HEK293T (cell line): ENCODE measurements at regions not wholly inside any gene's neighbourhood (a gene's known extent, or its start where the extent isn't known, plus 50 kb on each side); places are given as distances from the start of the nearest gene placed in this dataset.

Experiments used
- CTCF ChIA-PET: fragments of 350-600 bp; formaldehyde crosslinking; extraction: SDS; loops from one replicate; lab custom pipeline; 2021; ENCODE audit warnings: antibody characterized with exemption, inconsistent platforms; lab: Yijun Ruan, JAX
- POLR2A ChIA-PET: fragments of 350-600 bp; formaldehyde crosslinking; extraction: SDS; loops from one replicate; lab custom pipeline; 2020; ENCODE audit warnings: antibody characterized with exemption, inconsistent platforms; lab: Yijun Ruan, JAX
- DNase-seq: peaks from one replicate; pipeline ENCODE4 v3.0.0; 2012; ENCODE audit warnings: mixed read lengths; ENCODE audit errors: extremely low spot score
- ARNT ChIP-seq: fragments of 450-650 bp; IDR thresholded peaks from 2 replicates; pipeline ENCODE4 v1.6.1; 2017; ENCODE audit warnings: mild to moderate bottlenecking
- BHLHE40 ChIP-seq: fragments of 450-650 bp; IDR thresholded peaks from 2 replicates; pipeline ENCODE4 v1.6.1; 2016; ENCODE audit warnings: mild to moderate bottlenecking, moderate library complexity, borderline replicate concordance
- CTBP1 ChIP-seq: fragments of 450-650 bp; IDR thresholded peaks from 2 replicates; pipeline ENCODE4 v1.6.1; 2016; ENCODE audit warnings: borderline replicate concordance
- ELF4 ChIP-seq: fragments of 450-650 bp; IDR thresholded peaks from 2 replicates; pipeline ENCODE4 v1.6.1; 2017; ENCODE audit warnings: antibody characterized with exemption
- FOXA1 ChIP-seq: fragments of 450-650 bp; IDR thresholded peaks from 2 replicates; pipeline ENCODE4 v1.6.1; 2016; ENCODE audit warnings: mild to moderate bottlenecking
- FOXK2 ChIP-seq: fragments of 450-650 bp; IDR thresholded peaks from 2 replicates; pipeline ENCODE4 v1.6.1; 2016; ENCODE audit warnings: mild to moderate bottlenecking
- FOXM1 ChIP-seq: fragments of 450-650 bp; IDR thresholded peaks from 2 replicates; pipeline ENCODE4 v1.6.1; 2017; ENCODE audit warnings: mild to moderate bottlenecking, borderline replicate concordance
- HDGF ChIP-seq: fragments of 450-650 bp; IDR thresholded peaks from 2 replicates; pipeline ENCODE4 v1.6.1; 2017; ENCODE audit warnings: antibody characterized with exemption, borderline replicate concordance
- L3MBTL2 ChIP-seq: fragments of 450-650 bp; conservative IDR thresholded peaks from 2 replicates; pipeline ENCODE4 v1.6.1; 2016; ENCODE audit warnings: mild to moderate bottlenecking
- LEF1 ChIP-seq: fragments of 450-650 bp; IDR thresholded peaks from 2 replicates; pipeline ENCODE4 v1.6.1; 2017; ENCODE audit warnings: mild to moderate bottlenecking, borderline replicate concordance
- NFRKB ChIP-seq: fragments of 450-650 bp; IDR thresholded peaks from 2 replicates; pipeline ENCODE4 v1.6.1; 2016; ENCODE audit warnings: mild to moderate bottlenecking, moderate library complexity
- PKNOX1 ChIP-seq: fragments of 450-650 bp; IDR thresholded peaks from 2 replicates; pipeline ENCODE4 v1.6.1; 2016
- SP1 ChIP-seq: fragments of 450-650 bp; IDR thresholded peaks from 2 replicates; pipeline ENCODE4 v1.6.1; 2017
- SUZ12 ChIP-seq: fragments of 450-650 bp; IDR thresholded peaks from 2 replicates; pipeline ENCODE4 v1.6.1; 2016; ENCODE audit warnings: mild to moderate bottlenecking
- TARDBP ChIP-seq: fragments of 450-650 bp; IDR thresholded peaks from 2 replicates; pipeline ENCODE4 v1.6.1; 2016
- ZNF384 ChIP-seq: fragments of 450-650 bp; IDR thresholded peaks from 2 replicates; pipeline ENCODE4 v1.6.1; 2016

GRCh38 chr2:6754419-6754818, 111.3 kb downstream of the CMPK2 start:
- POLR2A ChIA-PET: no interaction called here
- CTCF ChIA-PET: no interaction called here
- DNase-seq: no peak
- no peak for TF ChIP-seq L3MBTL2
- no peak for TF ChIP-seq PKNOX1
- no peak for TF ChIP-seq LEF1
- no peak for TF ChIP-seq HDGF
- no peak for TF ChIP-seq BHLHE40
- TF ChIP-seq ARNT: no peak
- TF ChIP-seq SUZ12: no peak
- no peak for TF ChIP-seq ELF4
- no peak for TF ChIP-seq TARDBP
- no peak for TF ChIP-seq FOXM1
- TF ChIP-seq NFRKB: no peak
- TF ChIP-seq SP1: no peak
- no peak for TF ChIP-seq FOXK2

GRCh38 chr2:6755456-6755855, 110.3 kb downstream of the CMPK2 start:
- POLR2A ChIA-PET: no interaction called here
- TF ChIP-seq NFRKB (no peak), FOXM1 (no peak), FOXK2 (no peak), ELF4 (no peak), BHLHE40 (no peak), SP1 (no peak), ARNT (no peak), TARDBP (no peak), CTBP1 (no peak), SUZ12 (no peak), PKNOX1 (no peak), LEF1 (no peak), L3MBTL2 (no peak), HDGF (no peak), FOXA1 (no peak), ZNF384 (no peak)
- CTCF ChIA-PET: no interaction called here
- DNase-seq: no peak

GRCh38 chr2:6757215-6757614, 108.5 kb downstream of the CMPK2 start:
- ChIA-PET CTCF (no interaction called here), POLR2A (no interaction called here)
- no peak for DNase-seq
- TF ChIP-seq ELF4: no peak

GRCh38 chr2:6759689-6760088, 106.0 kb downstream of the CMPK2 start:
- ChIA-PET POLR2A (no interaction called here), CTCF (no interaction called here)
- DNase-seq: no peak
- TF ChIP-seq BHLHE40 (no peak), PKNOX1 (no peak), SP1 (no peak), SUZ12 (no peak), TARDBP (no peak), FOXA1 (no peak), L3MBTL2 (no peak), ZNF384 (no peak), NFRKB (no peak), HDGF (no peak), LEF1 (no peak), ELF4 (no peak), ARNT (no peak), FOXM1 (no peak), FOXK2 (no peak), CTBP1 (no peak)

- POLR2A ChIA-PET: no interaction called here
- no peak for DNase-seq
- no peak for TF ChIP-seq HDGF
- TF ChIP-seq L3MBTL2: no peak
- no peak for TF ChIP-seq LEF1
- TF ChIP-seq SP1: no peak
- TF ChIP-seq ELF4: no peak
- TF ChIP-seq PKNOX1: no peak
- no peak for TF ChIP-seq NFRKB
- TF ChIP-seq CTBP1: no peak
- no peak for TF ChIP-seq FOXA1
- no peak for TF ChIP-seq ARNT
- no peak for TF ChIP-seq BHLHE40
- TF ChIP-seq TARDBP: no peak
- TF ChIP-seq SUZ12: no peak
- no peak for TF ChIP-seq FOXK2
- no peak for TF ChIP-seq ZNF384
- no peak for TF ChIP-seq FOXM1
- CTCF ChIA-PET: no interaction called here
Measured at GRCh38 chr2:6760132-6760531, 105.6 kb downstream of the CMPK2 start.

- TF ChIP-seq LEF1 (no peak), FOXA1 (no peak), PKNOX1 (no peak), BHLHE40 (no peak), SP1 (no peak), HDGF (no peak), ARNT (no peak), SUZ12 (no peak), ZNF384 (no peak), ELF4 (no peak), L3MBTL2 (no peak), FOXK2 (no peak), CTBP1 (no peak), NFRKB (no peak), FOXM1 (no peak)
- DNase-seq: no peak
- ChIA-PET CTCF (no interaction called here), POLR2A (no interaction called here)
Measured at GRCh38 chr2:6764968-6765723, 100.6 kb downstream of the CMPK2 start.
